ENCODE measurements at regions not wholly inside any gene's neighbourhood (a gene's known extent, or its start where the extent isn't known, plus 50 kb on each side); places are given as distances from the start of the nearest gene placed in this dataset.
"Not testable (repeated sequence)": the region's sequence is repeated elsewhere in the genome, so short reads cannot be mapped to it uniquely, and the experiment has no call there.

DNA sequence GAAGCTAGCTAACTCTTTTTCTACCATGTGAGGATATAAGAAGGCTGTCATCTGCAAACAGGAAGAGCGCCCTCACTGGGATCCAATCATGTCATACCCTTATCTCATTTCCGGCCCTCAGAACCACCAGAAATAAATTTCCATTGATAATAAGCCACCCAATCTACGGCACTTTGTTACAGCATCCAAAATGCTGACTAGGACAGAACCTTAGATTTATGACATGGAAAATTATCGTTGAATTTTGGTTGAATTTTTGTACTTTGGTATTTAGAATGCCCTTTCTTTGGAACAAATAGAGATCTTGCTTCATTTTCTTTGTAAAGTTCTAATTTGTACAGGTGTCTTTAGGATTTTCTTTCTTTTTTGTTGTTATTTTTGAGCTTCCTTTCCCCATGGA lies 53.3 kb upstream of the CYLC2 start:
- no peak for DNase-seq

DNA sequence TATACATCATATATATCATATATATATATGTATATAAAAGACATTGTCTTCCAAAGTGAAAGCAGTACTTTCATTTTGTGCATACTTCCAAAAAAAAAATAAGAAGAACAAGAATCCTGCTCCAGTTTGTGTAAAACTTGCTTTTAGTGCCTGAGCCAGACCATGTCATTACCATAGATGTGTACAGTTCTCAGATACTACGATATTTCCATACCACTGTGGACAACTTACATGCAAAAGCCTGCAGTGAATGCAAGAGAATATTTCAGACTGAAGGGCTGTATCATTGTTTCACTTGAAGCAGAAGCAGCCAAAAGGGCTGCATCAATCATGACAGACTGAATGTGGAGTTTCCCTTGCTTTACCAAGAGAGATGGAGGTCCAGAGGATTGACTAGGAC lies 72.6 kb upstream of the CYLC2 start:
- no peak for DNase-seq

DNA sequence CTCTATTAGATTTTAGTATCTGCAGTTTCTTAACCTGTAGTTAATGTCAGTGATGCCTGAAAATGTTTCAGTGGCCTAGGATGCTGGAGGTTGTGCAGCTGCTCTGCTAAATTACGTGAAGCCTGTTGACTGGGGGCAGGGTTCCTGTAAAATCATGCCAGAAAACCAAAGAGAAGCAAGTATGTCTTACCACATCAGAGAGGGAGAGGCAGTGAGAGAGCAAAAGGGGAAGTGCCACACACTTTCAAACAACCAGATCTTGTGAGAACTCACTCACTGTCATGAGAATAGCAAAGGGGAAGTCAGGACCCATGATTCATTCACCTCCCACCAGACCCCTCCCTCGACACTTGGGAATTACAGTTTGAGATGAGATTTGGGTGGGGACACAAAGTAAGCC lies 83.9 kb upstream of the CYLC2 start:
- no peak for DNase-seq

DNA sequence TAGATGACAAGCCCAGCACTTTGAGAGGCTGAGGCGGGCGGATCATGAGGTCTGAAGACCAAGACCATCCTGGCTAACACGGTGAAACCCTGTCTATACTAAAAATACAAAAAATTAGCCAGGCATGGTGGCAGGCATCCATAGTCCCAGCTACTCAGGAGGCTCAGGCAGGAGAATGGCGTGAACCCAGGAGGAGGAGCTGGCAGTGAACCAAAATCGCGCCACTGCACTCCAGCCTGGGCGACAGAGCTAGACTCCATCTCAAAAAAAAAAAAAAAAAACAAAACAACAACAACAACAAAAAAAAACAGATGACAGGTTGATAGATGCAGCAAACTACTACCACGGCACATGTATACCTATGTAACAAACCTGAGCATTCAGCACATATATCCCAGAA lies 89.3 kb upstream of the CYLC2 start:
- not testable (repeated sequence) for DNase-seq

DNA sequence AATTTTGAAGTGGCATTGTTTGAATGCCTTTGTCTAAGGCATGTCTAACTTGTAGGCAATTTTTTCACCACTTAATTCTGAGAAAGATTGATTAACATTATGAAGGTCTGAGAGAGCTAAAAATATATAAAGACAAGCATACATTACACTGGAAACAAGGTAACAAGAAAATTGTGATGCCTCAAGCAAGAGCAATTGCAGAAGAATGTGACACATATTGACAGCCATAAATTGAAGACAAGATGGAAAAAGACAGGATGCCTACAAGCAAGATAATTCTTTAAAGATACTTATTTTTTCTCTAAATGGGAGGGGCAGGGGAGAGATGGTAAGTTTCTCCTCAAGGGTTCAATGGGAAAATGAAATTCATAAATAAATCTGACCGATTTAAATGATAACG lies 103.1 kb upstream of the CYLC2 start:
- DNase-seq = no peak

DNA sequence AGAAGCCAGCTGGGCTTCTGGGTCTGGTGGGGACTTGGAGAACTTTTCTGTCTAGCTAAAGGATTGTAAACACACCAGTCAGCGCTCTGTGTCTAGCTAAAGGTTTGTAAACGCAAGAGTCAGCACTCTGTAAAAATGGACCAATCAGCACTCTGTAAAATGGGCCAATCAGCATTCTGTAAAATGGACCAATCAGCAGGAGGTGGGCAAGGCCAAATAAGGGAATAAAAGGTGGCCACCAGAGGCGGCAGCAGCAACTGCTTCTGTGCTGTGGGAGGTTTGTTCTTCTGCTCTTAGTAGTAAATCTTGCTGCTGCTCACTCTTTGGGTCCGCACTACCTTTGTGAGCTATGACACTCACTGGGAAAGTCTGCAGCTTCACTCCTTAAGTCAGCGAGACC lies 106.4 kb upstream of the CYLC2 start:
- DNase-seq = not testable (repeated sequence)

DNA sequence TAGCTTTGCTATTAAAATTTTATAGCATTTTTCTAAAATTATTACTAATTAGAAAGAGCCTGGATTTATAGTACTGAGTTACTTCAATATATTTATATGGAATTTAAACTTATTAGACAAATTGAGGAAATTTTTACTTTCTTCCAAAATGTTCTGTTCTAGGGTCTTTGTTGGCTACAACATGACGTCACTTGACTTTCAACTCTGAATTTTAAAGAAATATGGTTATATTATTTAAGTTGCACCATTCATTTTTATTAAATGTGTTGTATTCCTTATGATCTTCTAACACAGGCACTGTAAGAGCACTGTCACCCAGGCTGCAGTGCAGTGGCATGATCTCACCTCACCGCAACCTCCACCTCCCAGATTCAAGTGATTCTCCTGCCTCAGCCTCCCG lies 119.4 kb upstream of the CYLC2 start:
- no peak for DNase-seq

DNA sequence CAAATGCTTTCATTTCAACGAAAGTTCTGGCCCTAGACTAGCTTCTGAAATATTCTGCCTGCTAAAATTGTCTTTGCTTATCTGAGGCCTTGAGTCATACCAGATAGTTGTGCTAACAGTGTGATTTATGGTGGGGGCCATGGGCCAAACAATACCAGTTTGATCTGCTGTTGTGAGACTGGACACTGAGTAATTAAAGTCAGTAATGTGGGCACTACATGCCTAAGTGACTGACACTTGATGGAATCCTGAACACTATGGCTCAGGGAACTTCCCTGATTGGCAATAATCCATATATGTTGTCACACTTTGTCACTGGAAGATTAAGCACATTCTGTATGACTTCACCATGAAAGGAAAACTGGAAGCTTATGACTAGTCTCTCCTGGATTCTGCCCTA lies 127.6 kb upstream of the CYLC2 start:
- DNase-seq = no peak

DNA sequence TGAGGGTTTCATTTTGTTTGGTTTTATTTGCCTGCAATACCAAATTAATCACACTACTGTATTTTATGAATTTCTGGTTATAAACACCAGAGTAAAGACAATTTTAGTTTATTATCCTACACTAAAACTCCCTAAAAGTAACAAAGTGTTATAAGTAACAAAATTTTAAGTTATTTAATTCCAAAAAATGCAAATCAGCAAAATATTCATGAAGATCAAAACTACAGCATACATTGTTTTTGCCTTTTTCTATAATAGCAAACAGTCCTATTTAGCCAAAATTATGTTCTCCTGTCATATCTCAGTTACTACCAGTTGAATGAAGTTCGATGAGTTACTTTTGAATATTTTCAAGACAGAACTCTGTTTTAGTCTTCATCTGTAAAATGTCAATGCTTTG lies 132.7 kb upstream of the CYLC2 start:
- no peak for DNase-seq

DNA sequence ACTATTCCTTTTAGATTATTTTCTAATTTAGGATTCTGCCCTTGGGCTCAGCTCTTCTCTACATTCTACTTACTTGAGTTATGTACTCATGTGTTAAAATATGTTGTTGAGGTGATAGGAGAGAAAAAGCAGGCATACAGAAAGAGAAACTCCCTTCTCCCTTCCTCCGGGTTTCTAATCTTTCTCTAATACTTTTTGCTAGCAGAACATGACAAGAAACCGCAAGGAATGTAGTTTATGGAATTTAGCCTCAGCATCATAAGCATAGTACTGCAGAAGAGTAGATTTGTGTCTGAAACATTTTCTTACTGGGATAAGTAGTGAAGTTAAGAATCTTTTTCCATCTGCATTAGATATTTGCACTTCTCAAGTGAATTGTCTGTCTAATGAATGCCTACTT lies 139.5 kb upstream of the CYLC2 start:
- DNase-seq = no peak

DNA sequence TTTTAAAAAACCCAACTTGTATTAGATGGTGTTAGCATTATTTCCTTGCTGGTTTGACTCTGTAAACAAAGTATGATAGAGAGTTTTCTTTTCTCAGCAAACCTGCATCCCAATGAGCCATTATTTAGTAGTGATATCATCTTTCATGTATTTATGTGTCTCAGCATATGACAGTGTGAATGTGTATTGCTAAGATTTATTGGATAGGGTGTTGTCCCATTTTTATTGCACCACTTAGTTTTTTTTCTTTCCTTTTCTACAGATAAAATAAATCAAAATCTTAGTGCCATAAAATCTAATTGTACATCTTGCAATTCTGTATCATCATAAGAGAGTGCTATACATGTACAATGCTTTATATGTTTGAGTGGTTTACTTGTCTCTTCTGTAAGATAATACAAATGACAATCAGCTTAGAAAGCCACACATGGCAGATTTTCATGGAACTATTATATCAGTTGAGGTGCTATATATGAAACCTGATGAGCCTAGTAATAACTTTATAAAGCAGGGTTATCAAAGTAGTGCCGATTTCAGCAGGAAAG lies 149.2 kb upstream of the CYLC2 start:
- no peak for DNase-seq

DNA sequence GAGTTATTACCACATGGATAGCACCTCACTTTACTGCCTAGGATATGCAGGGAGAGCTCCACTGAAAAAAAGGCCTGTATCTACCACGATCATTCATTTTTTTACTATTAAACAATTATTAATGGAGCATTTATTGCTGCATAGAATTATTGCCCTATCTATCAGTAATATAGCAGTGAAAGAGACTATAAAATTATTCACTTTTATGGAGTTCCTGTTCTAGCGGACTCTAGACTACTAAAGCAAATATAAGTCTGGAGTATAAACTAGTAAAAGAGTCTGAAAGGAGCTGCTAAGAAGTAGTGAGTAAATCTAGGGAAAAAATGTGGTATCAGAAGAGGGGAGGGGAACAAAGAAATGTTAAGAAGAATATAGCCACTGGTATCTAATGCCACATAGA lies 150.4 kb upstream of the CYLC2 start:
- DNase-seq = no peak

DNA sequence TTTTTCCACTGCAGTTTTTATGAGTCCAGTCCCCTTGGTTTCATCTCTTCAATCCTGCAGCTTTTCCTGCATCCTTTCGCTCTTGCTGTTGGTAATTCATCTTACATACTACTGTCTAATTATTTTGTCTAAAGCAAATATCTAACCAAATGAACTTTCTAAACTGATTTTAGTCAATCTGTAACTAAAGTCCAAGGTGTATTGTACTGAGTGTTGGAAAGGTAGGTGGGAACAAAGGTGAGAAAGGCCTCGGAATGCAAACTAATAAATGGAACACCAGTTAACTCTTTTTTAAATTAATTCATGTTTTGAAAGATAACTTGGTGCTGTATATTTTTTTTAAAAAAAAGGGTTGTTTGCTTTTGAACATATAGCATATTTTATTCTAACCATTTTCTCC lies 152.7 kb upstream of the CYLC2 start:
- no peak for DNase-seq

DNA sequence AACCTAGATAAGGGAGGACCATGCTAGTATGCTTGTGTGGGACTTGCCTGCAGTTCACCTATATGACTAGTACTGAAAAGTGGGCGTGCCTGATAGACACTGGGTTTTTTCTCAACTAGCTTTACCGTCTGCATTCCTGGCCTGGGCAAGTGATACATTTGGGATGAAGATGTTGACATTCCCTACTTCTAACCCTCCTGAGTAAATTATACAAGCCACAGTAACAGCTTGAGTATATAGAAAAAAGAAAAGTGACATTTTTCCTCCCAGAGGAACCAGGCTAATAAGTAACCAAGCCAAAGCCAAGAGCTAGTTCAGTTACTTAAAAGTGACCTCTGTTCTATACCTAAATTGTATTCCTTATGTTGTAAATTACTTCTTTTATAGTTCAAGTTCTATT lies 153.8 kb upstream of the CYLC2 start:
- DNase-seq = no peak

DNA sequence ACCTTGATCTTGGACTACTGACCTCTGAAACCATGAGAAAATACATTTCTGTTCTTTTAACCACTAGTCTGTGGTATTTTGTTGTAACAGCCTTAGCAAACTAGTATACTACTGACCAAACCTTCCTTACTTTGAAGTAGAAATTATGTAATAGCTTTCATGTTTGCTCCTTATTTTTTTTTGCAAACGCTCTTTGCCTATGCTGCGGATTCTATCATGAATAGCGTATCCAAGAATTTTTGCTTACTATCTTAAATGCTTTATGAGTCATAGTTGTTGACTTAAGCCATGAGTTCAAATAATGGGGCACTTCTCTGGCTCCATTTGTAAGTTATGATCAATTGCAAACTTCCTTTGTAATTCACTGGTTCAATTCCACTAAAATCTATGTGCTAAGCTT lies 154.8 kb upstream of the CYLC2 start:
- no peak for DNase-seq

DNA sequence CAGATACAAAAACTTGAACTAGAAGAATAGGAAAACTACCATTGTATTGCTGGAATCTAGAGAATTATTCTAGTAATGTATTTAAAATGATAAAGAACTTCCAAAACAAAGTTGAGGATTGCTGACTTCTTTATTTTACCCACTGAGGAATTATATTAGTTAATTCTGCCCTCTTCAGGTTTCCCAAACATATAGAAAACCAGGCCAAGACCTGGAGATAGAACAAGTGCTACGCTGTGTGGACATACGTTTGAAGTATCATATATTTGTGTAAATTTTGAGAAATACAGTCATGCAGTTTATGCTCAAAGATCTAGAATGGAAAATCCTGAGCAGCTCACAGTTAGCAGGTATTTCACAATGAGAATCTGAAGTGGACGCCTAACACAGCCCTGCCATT lies 162.3 kb upstream of the CYLC2 start:
- no peak for DNase-seq

DNA sequence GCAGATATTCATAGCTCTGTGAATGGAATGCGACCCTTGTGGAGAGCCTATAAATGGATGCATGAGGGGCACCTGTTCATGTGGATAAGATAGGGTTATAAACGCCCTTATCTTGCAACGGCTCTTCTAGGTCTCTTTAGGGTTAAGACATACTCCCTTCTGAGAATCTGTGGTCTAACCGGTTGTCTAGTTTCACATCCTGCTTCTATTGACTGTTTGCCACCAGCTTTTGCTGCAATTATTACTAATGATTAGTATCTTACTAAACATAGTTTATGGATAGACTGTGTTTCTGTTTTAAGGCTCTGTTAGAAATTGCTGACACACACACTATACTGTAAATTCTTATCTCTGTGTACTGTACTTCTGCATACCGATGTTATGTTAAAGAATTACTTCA lies 198.9 kb upstream of the CYLC2 start:
- no peak for DNase-seq

DNA sequence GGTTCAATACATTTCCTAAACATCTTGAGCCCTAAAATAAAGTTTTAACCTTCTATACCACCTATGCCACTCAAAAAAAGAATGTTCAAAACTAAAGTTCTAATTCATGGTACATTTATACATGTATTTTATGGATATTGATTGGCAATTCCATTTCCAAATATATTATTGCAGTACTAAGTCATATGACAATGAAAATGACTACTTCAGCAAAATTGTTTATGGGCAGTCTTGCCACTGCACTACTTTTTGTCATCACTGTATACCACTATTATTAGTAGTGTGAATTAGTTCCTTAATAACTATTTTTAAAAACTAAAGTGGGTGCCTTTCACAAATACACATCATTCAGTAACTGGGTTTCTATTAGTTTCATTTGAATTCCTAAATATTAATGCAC lies 199.6 kb upstream of the CYLC2 start:
- DNase-seq = no peak

DNA sequence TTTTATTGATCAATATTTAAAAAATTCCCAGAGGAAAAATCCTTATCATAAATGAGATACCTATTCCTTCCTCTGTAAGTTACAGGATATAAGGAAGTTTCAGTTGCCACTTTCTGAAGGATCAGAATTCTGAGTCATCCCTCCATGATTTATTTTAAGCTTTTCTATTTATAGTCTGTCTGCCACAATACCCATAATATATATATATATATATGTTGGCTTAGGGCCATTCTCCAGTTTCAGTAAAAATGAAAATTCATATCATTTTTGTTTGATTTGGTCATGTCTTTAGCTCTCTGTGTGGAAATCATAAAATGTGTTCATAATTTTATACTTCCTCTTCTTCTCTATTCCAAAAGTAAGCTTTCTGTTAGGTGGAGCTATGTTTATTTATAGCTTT lies 215.8 kb upstream of the CYLC2 start:
- no peak for DNase-seq

DNA sequence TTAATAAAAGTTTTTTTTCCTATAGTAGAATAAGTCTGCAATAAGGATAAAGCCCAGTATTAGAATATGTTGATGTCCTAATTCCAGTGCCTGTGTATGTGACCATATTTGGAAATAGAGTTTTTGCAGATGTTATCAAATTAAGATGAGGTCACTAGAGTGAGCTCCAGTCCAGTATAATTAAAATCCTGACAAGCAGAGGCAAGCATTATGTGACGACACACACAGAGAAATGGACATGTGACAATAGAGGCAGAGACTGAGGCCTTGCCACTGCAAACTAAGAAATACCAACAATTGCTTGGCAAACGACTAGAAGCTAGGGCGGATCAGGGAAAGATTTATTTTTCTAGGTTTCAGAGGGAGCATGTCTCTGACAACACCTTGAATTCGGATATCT lies 216.4 kb upstream of the CYLC2 start:
- DNase-seq = no peak

DNA sequence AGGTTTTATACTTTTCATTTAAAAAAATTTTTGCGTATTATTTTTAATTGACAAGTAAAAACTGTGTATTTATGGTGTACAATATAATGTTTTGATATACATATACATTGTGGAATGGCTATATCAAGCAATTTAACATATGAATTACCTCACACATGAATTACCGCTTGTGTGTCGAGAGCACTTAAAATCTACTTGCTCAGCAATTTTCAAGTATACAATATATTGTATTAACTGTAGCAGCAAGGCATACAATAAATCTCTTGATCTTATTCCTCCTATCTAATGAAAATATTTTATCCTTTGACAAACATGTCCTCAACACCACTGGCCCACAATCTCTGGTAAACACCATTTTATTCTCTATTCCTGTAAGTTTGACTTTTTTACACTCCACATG lies 224.4 kb upstream of the CYLC2 start:
- DNase-seq = no peak

DNA sequence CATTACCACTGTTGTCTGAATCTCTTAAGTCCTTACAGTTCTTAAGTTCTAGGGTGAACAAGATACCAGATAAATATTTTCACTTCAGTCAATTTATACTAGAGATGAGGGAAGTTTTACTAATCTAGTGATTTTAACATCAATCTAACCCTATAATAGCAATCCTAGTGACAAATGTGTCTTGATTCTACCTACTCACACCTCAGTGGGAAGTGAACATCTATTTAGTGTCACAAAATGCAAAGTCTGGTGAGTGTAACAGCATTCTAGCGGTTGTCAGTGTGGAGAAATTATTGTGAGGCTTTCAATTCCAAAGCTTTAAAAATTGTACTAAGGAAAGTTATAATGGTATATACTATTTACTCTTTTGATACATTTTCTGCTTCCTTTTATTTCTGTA lies 225.8 kb upstream of the CYLC2 start:
- no peak for DNase-seq

DNA sequence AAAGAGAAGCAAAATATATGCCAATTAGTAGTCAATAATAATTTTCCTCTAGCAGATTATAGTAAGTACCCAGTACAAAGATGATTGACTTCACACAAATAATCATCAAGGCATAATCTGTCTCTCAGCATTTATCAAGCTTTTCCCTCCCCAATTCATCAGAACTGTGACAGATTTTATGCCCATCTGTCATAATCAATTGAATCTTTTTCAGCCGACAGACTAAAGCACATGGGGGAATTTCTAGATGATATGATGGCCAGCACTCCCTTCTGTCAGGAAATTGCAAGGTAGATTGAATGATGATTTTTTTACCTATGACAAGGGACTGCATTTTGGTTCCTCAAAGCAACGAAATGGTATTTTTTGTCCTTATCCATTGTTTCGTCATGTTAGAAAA lies 227.1 kb upstream of the CYLC2 start:
- DNase-seq = peak in 1 of 2 experiments; percentile 0

DNA sequence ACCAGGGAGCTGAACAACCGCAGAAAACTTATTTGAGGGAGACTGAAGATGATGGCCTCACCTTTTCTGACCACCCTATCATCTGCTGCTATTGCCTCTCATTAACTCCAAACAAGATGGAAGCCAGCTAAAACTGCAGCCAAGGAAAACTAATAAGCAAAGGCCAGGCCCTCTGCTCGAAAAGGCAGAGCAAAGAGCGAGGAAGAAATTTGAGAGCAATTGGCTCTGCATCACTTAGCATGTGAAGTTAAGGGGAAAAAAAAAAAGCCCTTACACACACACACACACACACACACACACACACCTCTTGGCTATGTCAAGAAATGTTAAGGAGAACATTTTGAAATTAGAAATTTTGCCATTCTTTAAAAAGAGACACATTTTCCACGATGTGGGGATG lies 228.1 kb upstream of the CYLC2 start:
- DNase-seq = no peak

DNA sequence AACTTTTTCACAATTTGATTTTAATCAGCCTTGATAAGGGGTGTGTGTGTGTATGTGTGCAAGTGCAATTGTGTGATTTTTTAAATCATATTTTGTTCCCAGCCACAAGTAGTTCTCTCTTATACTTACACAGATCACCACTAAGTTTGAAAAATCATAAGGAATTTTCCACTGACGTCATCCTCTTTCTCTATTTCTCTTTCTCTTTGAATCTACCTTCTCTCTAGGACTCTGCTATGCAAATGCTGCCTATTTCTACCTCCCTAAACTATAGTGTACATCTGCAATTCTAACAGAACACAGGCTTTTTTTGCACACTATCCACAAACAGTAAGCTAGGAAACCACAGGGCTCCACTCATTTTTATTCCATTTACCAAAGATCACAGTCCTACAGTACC lies 254.6 kb upstream of the CYLC2 start:
- no peak for DNase-seq

DNA sequence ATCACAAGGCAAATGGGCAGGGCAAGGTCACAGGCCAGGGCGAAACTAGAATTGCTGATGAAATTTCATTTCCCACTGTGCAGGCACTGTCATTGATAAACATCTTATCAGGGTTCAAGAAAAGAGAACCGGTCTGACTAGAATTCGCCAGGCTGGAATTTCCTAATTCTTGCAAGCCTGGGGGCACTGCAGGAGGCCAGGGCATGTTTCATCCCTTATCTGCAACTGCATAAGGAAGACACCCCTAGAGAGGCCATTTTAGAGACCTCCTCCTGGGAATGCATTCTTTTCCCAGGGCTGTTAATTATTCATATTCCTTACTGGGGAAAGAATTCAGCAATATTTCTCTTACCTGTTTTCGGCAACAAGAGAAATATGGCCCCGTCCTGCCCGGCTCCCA lies 266.2 kb upstream of the CYLC2 start:
- DNase-seq = no peak
